Endothelial cell of umbilical vein (primary cell): ENCODE measurements at regions not wholly inside any gene's neighbourhood (a gene's known extent, or its start where the extent isn't known, plus 50 kb on each side); places are given as distances from the start of the nearest gene placed in this dataset.

Experiments used
- EZH2 ChIP-seq: IDR thresholded peaks from 2 replicates; pipeline ENCODE4 v1.6.1; 2012; ENCODE audit warnings: borderline replicate concordance, low read depth, mild to moderate bottlenecking, moderate library complexity, low read length, inconsistent platforms; ENCODE audit not compliant: severe bottlenecking
- GATA2 ChIP-seq: IDR thresholded peaks from 2 replicates; pipeline ENCODE4 v1.7.0; 2011; ENCODE audit warnings: low read depth, mild to moderate bottlenecking, moderate library complexity, mixed read lengths, low read length; ENCODE audit not compliant: insufficient read length, insufficient read depth
- MYC ChIP-seq: IDR thresholded peaks from one replicate; pipeline ENCODE4 v1.6.1; 2011; ENCODE audit warnings: mild to moderate bottlenecking, low read depth, low read length
- POLR2A ChIP-seq: IDR thresholded peaks from 2 replicates; pipeline ENCODE4 v1.6.1; 2012; ENCODE audit warnings: low read depth, mild to moderate bottlenecking, control low read depth, low read length
- POLR2AphosphoS5 ChIP-seq: IDR thresholded peaks from 2 replicates; pipeline ENCODE4 v1.6.1; 2012; ENCODE audit warnings: low read depth, mild to moderate bottlenecking, control low read depth, low read length, moderate library complexity; ENCODE audit not compliant: insufficient read depth
- TF ChIP-seq, protein P1 (sequence below), 2 donors: IDR thresholded peaks; 1 replicate in 1 of 2; 2 replicates in 1 of 2; pipeline ENCODE4 v1.5.1; 2011; ENCODE audit warnings: low read length in 2 of 2, mild to moderate bottlenecking in 2 of 2, moderate library complexity in 2 of 2, control low read depth in 1 of 2, inconsistent platforms in 1 of 2, low read depth in 1 of 2; ENCODE audit not compliant: insufficient read depth in 1 of 2; ENCODE audit errors: extremely low read depth in 1 of 2
- TF ChIP-seq, protein P2 (sequence below): IDR thresholded peaks from 2 replicates; pipeline ENCODE4 v1.6.1; 2011; ENCODE audit not compliant: insufficient read depth, insufficient read length

DNA sequence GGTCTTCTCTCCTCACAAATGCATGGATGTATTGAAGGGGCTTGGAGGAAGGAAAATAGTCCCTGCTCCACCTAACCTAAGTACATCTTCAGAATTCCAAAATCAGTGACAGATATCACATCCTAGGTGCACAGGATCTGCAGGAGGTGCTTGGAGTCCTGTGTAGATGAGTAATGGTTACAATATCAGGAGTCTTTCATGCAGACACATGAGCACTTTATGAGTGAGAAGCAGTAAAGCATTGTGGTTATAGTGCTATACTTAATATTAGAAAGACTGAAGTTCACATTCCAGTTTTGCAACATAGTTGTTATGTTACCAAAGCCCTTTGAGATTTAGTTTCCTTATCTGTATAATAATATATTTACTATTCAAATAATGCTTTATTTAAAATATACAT lies 516.7 kb downstream of the NEBL start:
- TF ChIP-seq, protein P1, sequence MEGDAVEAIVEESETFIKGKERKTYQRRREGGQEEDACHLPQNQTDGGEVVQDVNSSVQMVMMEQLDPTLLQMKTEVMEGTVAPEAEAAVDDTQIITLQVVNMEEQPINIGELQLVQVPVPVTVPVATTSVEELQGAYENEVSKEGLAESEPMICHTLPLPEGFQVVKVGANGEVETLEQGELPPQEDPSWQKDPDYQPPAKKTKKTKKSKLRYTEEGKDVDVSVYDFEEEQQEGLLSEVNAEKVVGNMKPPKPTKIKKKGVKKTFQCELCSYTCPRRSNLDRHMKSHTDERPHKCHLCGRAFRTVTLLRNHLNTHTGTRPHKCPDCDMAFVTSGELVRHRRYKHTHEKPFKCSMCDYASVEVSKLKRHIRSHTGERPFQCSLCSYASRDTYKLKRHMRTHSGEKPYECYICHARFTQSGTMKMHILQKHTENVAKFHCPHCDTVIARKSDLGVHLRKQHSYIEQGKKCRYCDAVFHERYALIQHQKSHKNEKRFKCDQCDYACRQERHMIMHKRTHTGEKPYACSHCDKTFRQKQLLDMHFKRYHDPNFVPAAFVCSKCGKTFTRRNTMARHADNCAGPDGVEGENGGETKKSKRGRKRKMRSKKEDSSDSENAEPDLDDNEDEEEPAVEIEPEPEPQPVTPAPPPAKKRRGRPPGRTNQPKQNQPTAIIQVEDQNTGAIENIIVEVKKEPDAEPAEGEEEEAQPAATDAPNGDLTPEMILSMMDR (IDR thresholded peaks at IDR 0.05; ENCODE audit: extremely low read depth in 1 of 2, insufficient read depth in 1 of 2, low read depth in 1 of 2, low read length in 2 of 2), result no peak
- TF ChIP-seq POLR2A, result no peak
- TF ChIP-seq MYC, result no peak
- TF ChIP-seq POLR2AphosphoS5, result no peak
- TF ChIP-seq EZH2, result no peak
- no peak for TF ChIP-seq GATA2
- TF ChIP-seq, protein P2, sequence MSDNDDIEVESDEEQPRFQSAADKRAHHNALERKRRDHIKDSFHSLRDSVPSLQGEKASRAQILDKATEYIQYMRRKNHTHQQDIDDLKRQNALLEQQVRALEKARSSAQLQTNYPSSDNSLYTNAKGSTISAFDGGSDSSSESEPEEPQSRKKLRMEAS, result no peak
